Stimulated activated CD4-positive, alpha-beta T cell treated with anti-CD3 and anti-CD28 coated beads, Interleukin-4, amount 100 ng/mL, for 24 hours (primary cell): ENCODE measurements at regions not wholly inside any gene's neighbourhood (a gene's known extent, or its start where the extent isn't known, plus 50 kb on each side); places are given as distances from the start of the nearest gene placed in this dataset.

Experiments
- DNase-seq: peaks from one replicate; pipeline ENCODE4 v3.0.0-alpha.2; 2020

- no peak for DNase-seq
Measured at GRCh38 chr12:107411792-107412535, 273.6 kb upstream of the PWP1 start.

GRCh38 chr12:107415071-107415470, 270.5 kb upstream of the PWP1 start:
- no peak for DNase-seq

GRCh38 chr12:107415834-107416233, 269.8 kb upstream of the PWP1 start:
- DNase-seq: no peak

GRCh38 chr12:107417004-107417403, 268.6 kb upstream of the PWP1 start:
- DNase-seq: no peak

- DNase-seq: no peak
Measured at GRCh38 chr12:107418981-107419380, 266.6 kb upstream of the PWP1 start.

GRCh38 chr12:107423531-107423930, 262.1 kb upstream of the PWP1 start:
- no peak for DNase-seq

GRCh38 chr12:107429006-107429705, 256.4 kb upstream of the PWP1 start:
- DNase-seq: no peak

GRCh38 chr12:107431942-107432341, 253.7 kb upstream of the PWP1 start:
- DNase-seq: no peak

- no peak for DNase-seq
Measured at GRCh38 chr12:107435072-107435471, 250.5 kb upstream of the PWP1 start.

- DNase-seq: no peak
Measured at GRCh38 chr12:107435520-107435919, 250.1 kb upstream of the PWP1 start.

GRCh38 chr12:107436376-107436775, 249.2 kb upstream of the PWP1 start:
- DNase-seq: no peak

- no peak for DNase-seq
Measured at GRCh38 chr12:107436836-107437235, 248.8 kb upstream of the PWP1 start.

- no peak for DNase-seq
Measured at GRCh38 chr12:107437954-107438353, 247.6 kb upstream of the PWP1 start.

GRCh38 chr12:107439026-107439738, 246.4 kb upstream of the PWP1 start:
- no peak for DNase-seq

GRCh38 chr12:107440606-107441005, 245.0 kb upstream of the PWP1 start:
- no peak for DNase-seq

- DNase-seq: no peak
Measured at GRCh38 chr12:107441665-107442300, 243.8 kb upstream of the PWP1 start.

- DNase-seq: no peak
Measured at GRCh38 chr12:107442326-107442987, 243.1 kb upstream of the PWP1 start.

GRCh38 chr12:107443320-107444090, 242.1 kb upstream of the PWP1 start:
- DNase-seq: no peak

- no peak for DNase-seq
Measured at GRCh38 chr12:107444771-107445170, 240.8 kb upstream of the PWP1 start.

GRCh38 chr12:107446476-107446875, 239.1 kb upstream of the PWP1 start:
- no peak for DNase-seq

- no peak for DNase-seq
Measured at GRCh38 chr12:107447336-107447735, 238.3 kb upstream of the PWP1 start.

GRCh38 chr12:107448198-107448597, 237.4 kb upstream of the PWP1 start:
- DNase-seq: no peak
